GM23248 (cell line): ENCODE measurements at regions not wholly inside any gene's neighbourhood (a gene's known extent, or its start where the extent isn't known, plus 50 kb on each side); places are given as distances from the start of the nearest gene placed in this dataset.
A peak's percentile ranks its signal among the peaks of the same experiment; 100 is the strongest.
"Not testable (repeated sequence)": the region's sequence is repeated elsewhere in the genome, so short reads cannot be mapped to it uniquely, and the experiment has no call there.

ENCODE experiments used
- DNase-seq: peaks from one replicate; pipeline ENCODE4 v3.0.0-alpha.2; 2015
- H2AFZ ChIP-seq: fragments of 200-600 bp; sonication (generic); 2 replicates; pipeline ENCODE4 v1.6.1; 2016; ENCODE audit warnings: antibody characterized with exemption
- H3F3A ChIP-seq: fragments of 200-600 bp; sonication (generic); 2 replicates; pipeline ENCODE4 v1.6.1; 2016; ENCODE audit warnings: mild to moderate bottlenecking, antibody characterized with exemption, mixed run types; ENCODE audit not compliant: insufficient read depth
- H3K27ac ChIP-seq: fragments of 200-600 bp; sonication (generic); 2 replicates; pipeline ENCODE4 v1.5.1; 2016; ENCODE audit warnings: mild to moderate bottlenecking
- H3K27me3 ChIP-seq: fragments of 200-600 bp; sonication (generic); replicated peaks from 2 replicates; pipeline ENCODE4 v1.6.1; 2016; ENCODE audit warnings: mild to moderate bottlenecking; ENCODE audit not compliant: insufficient read depth
- H3K36me3 ChIP-seq: fragments of 200-600 bp; sonication (generic); 2 replicates; pipeline ENCODE4 v1.6.1; 2016; ENCODE audit warnings: low read depth, mild to moderate bottlenecking
- H3K4me1 ChIP-seq: fragments of 200-600 bp; sonication (generic); 2 replicates; pipeline ENCODE4 v1.6.1; 2016; ENCODE audit warnings: mild to moderate bottlenecking; ENCODE audit not compliant: insufficient read depth
- H3K4me2 ChIP-seq: fragments of 200-600 bp; sonication (generic); one replicate; pipeline ENCODE4 v1.6.1; 2016; ENCODE audit warnings: mild to moderate bottlenecking; ENCODE audit not compliant: unreplicated experiment
- H3K4me3 ChIP-seq: fragments of 200-600 bp; sonication (generic); 2 replicates; pipeline ENCODE4 v1.5.1; 2016; ENCODE audit warnings: mild to moderate bottlenecking
- H3K79me2 ChIP-seq: fragments of 200-600 bp; sonication (generic); 2 replicates; pipeline ENCODE4 v1.6.1; 2016; ENCODE audit warnings: mild to moderate bottlenecking; ENCODE audit not compliant: insufficient read depth
- H3K9ac ChIP-seq: fragments of 200-600 bp; sonication (generic); 2 replicates; pipeline ENCODE4 v1.6.1; 2016; ENCODE audit warnings: mild to moderate bottlenecking
- H3K9me2 ChIP-seq: fragments of 200-600 bp; sonication (generic); 2 replicates; pipeline ENCODE4 v1.6.1; 2016; ENCODE audit warnings: mixed run types, mild to moderate bottlenecking, moderate library complexity; ENCODE audit not compliant: insufficient read depth
- H3K9me3 ChIP-seq: fragments of 200-600 bp; sonication (generic); one replicate; pipeline ENCODE4 v1.6.1; 2017; ENCODE audit warnings: low read depth
- H4K20me1 ChIP-seq: fragments of 200-600 bp; sonication (generic); 2 replicates; pipeline ENCODE4 v1.6.0; 2016; ENCODE audit not compliant: insufficient read depth
- EZH2 ChIP-seq: fragments of 200-600 bp; sonication (generic); IDR thresholded peaks from 2 replicates; pipeline ENCODE4 v1.6.1; 2018; ENCODE audit warnings: antibody characterized with exemption, mild to moderate bottlenecking; ENCODE audit not compliant: insufficient read depth, poor library complexity, severe bottlenecking
- EZH2phosphoT487 ChIP-seq: fragments of 200-600 bp; sonication (generic); IDR thresholded peaks from 2 replicates; pipeline ENCODE4 v1.6.1; 2018; ENCODE audit warnings: antibody characterized with exemption, moderate library complexity, mild to moderate bottlenecking, low read depth; ENCODE audit not compliant: insufficient read depth
- WGBS, 2 experiments: methylation state at CpG; one replicate each; pipeline ENCODE4 v1.1.6; 2015 to 2017; ENCODE audit warnings: low lambda C conversion rate in 2 of 2, low coverage in 1 of 2; ENCODE audit errors: missing lambda C conversion rate in 2 of 2; 5-methylcytosine and 5-hydroxymethylcytosine counted together
- in situ Hi-C: fragments of 300-500 bp; cut with MboI; formaldehyde crosslinking; loops from 2 replicates; pipeline ENCODE4 v1.15.0; 2020

DNA sequence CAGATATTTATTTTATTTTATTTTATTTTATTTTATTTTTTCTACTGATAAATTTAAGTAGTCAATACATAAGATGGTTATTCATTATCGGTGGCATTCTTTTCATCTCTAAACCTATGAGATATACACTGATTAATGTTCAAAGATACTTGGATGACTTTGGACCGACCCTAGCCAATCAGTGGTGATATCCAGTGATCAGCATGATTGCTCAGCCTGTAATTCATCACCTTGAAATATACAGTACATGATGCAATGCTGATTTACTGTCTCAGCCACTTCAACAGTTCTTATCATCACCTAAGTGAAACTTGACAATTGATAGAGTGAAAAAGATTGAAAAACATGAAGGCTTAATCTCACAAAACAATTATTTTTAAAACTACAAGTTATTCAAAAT, 1651.0 kb downstream of the REEP3 start:
- in situ Hi-C loops: no loop called here

DNA sequence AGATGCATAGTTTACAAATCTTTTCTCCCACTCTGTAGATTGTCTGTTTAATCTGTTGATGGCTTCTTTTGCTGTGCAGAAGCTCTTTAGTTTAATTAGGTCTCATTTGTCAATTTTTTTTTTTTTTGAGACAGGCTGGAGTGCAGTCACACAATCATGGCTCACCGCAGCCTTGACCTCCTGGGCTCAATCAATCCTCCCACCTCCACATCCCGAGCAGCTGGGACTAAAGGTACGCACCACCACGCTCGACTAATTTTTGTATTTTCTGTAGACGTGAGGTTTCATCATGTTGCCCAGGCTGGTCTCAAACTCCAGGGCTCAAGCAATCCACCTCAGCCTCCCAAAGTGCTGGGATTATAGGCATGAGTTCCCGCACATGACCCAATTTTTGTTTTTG, 1655.8 kb downstream of the REEP3 start:
- H3K4me2 ChIP-seq: no peak overlapping the region
- H3K27ac ChIP-seq: no peak overlapping the region
- no peak overlapping the region for H3K9ac ChIP-seq
- H3F3A ChIP-seq: no peaks in the 10 kb centered on the region
- H3K36me3 ChIP-seq: no peaks in the 10 kb centered on the region
- no peak overlapping the region for H3K4me3 ChIP-seq
- H3K9me2 ChIP-seq: no peaks in the 10 kb centered on the region; the same call in 1 of the 2 replicates
- no peaks in the 10 kb centered on the region for H3K79me2 ChIP-seq
- WGBS, 2 experiments: 45 to 56% methylated on average over 7 of the region's 7 CpGs
- no peaks in the 10 kb centered on the region for H3K4me1 ChIP-seq
- DNase-seq: no peak
- H4K20me1 ChIP-seq: no peaks in the 10 kb centered on the region
- no peaks in the 10 kb centered on the region for H3K9me3 ChIP-seq
- in situ Hi-C loops: no loop called here
- H3K27me3 ChIP-seq: no peaks in the 10 kb centered on the region
- TF ChIP-seq EZH2: no peak
- TF ChIP-seq EZH2phosphoT487: no peak
- no peak overlapping the region for H2AFZ ChIP-seq

More for the DNA sequence above, 1651.0 kb downstream of the REEP3 start:
- no peak overlapping the region for H3K9ac ChIP-seq
- H3F3A ChIP-seq: no peaks in the 10 kb centered on the region
- no peaks in the 10 kb centered on the region for H3K9me3 ChIP-seq
- H3K4me3 ChIP-seq: no peak overlapping the region
- TF ChIP-seq EZH2 (no peak), EZH2phosphoT487 (no peak)
- H3K79me2 ChIP-seq: no peaks in the 10 kb centered on the region
- H3K36me3 ChIP-seq: no peaks in the 10 kb centered on the region
- H3K27me3 ChIP-seq: no peaks in the 10 kb centered on the region
- H4K20me1 ChIP-seq: no peaks in the 10 kb centered on the region
- 18 to 27% methylated on average over 2 of the region's 2 CpGs for WGBS, 2 experiments
- no peak for DNase-seq
- no peak overlapping the region for H3K27ac ChIP-seq
- no peak overlapping the region for H3K4me2 ChIP-seq
- H3K4me1 ChIP-seq: no peaks in the 10 kb centered on the region
- H2AFZ ChIP-seq: no peak overlapping the region
- no peaks in the 10 kb centered on the region; the same call in 1 of the 2 replicates for H3K9me2 ChIP-seq

DNA sequence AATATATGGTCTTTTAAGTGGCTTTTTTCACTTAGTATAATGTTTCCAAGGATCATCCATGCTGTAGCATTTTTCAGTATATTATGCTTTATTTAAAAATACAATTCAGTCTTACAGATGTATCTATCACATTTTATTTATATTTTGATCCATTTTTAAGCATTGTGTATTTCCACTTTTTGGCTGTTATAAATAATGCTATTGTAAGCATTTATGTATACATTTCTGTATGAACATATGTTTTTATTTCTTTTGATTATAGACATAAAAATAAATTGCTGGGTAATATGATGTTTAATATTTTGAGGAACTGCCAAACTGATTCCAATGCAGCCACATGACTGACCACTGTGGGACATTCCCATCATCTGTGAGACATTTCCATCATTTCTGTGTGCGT, 1662.0 kb downstream of the REEP3 start:
- Histone ChIP-seq H3K4me1 (no peaks in the 10 kb centered on the region), H3K36me3 (no peaks in the 10 kb centered on the region), H4K20me1 (no peaks in the 10 kb centered on the region), H3K4me2 (no peak overlapping the region), H3K27me3 (no peaks in the 10 kb centered on the region), H3K79me2 (no peaks in the 10 kb centered on the region), H3K9me2 (no peaks in the 10 kb centered on the region), H2AFZ (no peak overlapping the region), H3K4me3 (no peak overlapping the region), H3F3A (no peaks in the 10 kb centered on the region), H3K9me3 (no peaks in the 10 kb centered on the region), H3K27ac (no peak overlapping the region), H3K9ac (no peak overlapping the region)
- DNase-seq: no peak
- TF ChIP-seq EZH2 (no peak), EZH2phosphoT487 (no peak)
- WGBS, 2 experiments: 37 to 40% methylated on average over 1 of the region's 1 CpG
- in situ Hi-C loops: no loop called here

DNA sequence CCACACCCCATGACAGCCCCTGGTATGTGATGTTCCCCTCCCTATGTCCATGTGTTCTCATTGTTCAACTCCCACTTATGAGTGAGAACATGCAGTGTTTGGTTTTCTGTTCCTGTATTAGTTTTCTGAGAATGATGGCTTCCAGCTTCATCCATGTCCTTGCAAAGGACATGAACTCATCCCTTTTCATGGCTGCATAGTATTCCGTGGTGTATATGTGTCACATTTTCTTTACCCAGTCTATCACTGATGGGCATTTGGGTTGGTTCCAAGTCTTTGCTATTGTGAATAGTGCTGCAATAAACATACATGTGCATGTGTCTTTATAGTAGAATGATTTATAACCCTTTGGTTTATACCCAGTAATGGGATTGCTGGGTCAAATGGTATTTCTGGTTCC, 1665.5 kb downstream of the REEP3 start:
- DNase-seq, in situ Hi-C loops: not testable (repeated sequence)

DNA sequence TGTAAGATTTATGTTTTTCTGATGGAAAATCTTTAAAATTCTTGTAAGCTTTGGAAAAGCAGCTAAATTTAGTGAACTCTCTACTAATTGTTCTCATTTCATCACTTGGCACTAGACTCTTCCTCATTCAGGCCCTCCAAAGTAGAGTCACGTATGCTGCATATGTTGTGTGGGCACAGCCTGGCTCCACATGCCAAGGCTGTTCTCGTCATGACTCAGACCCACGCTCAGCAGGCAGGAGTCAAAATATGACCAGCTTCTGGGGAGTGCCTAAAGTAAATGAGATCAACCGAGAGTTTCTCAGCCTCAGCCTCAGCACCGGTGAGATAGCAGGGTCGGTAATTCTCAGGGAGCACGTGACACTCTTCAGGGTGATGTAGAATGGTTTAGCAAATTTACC, 1672.9 kb downstream of the REEP3 start:
- Histone ChIP-seq H3F3A (no peaks in the 10 kb centered on the region), H3K4me1 (no peaks in the 10 kb centered on the region), H3K79me2 (no peaks in the 10 kb centered on the region), H3K27me3 (no peaks in the 10 kb centered on the region), H3K36me3 (no peaks in the 10 kb centered on the region), H3K9ac (no peak overlapping the region), H3K9me3 (peaks cover 1% of the 10 kb centered on the region), H3K4me3 (no peak overlapping the region), H3K4me2 (no peak overlapping the region), H4K20me1 (no peaks in the 10 kb centered on the region), H3K9me2 (no peaks in the 10 kb centered on the region), H2AFZ (no peak overlapping the region), H3K27ac (no peak overlapping the region)
- WGBS, 2 experiments: 15 to 25% methylated on average over 7 of the region's 7 CpGs
- peak; percentile 2 for DNase-seq
- TF ChIP-seq EZH2phosphoT487: no peak
- TF ChIP-seq EZH2: no peak
- in situ Hi-C loops: no loop called here

More for the DNA sequence above, 1665.5 kb downstream of the REEP3 start:
- H3K9ac ChIP-seq, H2AFZ ChIP-seq, H3K27me3 ChIP-seq, H3K4me1 ChIP-seq, H3K9me3 ChIP-seq, H3K36me3 ChIP-seq, H3K79me2 ChIP-seq, H3K9me2 ChIP-seq, H3K4me3 ChIP-seq, H4K20me1 ChIP-seq, H3K27ac ChIP-seq, H3F3A ChIP-seq, H3K4me2 ChIP-seq: not testable (repeated sequence)
- 25 to 28% methylated on average over 1 of the region's 1 CpG for WGBS, 2 experiments
